Right lobe of liver (tissue), 4 donors: ENCODE measurements at regions not wholly inside any gene's neighbourhood (a gene's known extent, or its start where the extent isn't known, plus 50 kb on each side); places are given as distances from the start of the nearest gene placed in this dataset.

Experiments used
- CTCF ChIP-seq, 4 donors: fragments of 200-600 bp in 3 of 4; fragments of 450-650 bp in 1 of 4; IDR thresholded peaks; one replicate each; pipeline versions ENCODE4 v1.5.1 to v1.8.0; 2016 to 2022; ENCODE audit warnings: antibody characterized with exemption in 4 of 4, mild to moderate bottlenecking in 2 of 4
- POLR2A ChIP-seq: fragments of 450-650 bp; IDR thresholded peaks from one replicate; pipeline ENCODE4 v1.6.1; 2017; ENCODE audit warnings: antibody characterized with exemption, mild to moderate bottlenecking
- donor health status: DM: no; HTN: no; CAD: no.
- donor health status: DM: no; HTN: no; CAD: no.
- donor health status: DM: no; HTN: yes; CAD: no.

GRCh38 chr18:68560128-68560527 is 154.8 kb downstream of the TMX3 start:
- TF ChIP-seq CTCF (IDR thresholded peaks at IDR 0.05) (no peak), POLR2A (no peak)
